ENCODE measurements at regions not wholly inside any gene's neighbourhood (a gene's known extent, or its start where the extent isn't known, plus 50 kb on each side); places are given as distances from the start of the nearest gene placed in this dataset.

GRCh38 chr6:170089963-170090362, 200.9 kb downstream of the DLL1 start:
- TF ChIP-seq GATA2 (IDR thresholded peaks at IDR 0.05; ENCODE audit: low read depth, low read length) (no peak), GATA3 (IDR thresholded peaks at IDR 0.05; ENCODE audit: low read depth, low read length) (no peak)
